ENCODE measurements at regions not wholly inside any gene's neighbourhood (a gene's known extent, or its start where the extent isn't known, plus 50 kb on each side); places are given as distances from the start of the nearest gene placed in this dataset.
A peak's percentile ranks its signal among the peaks of the same experiment; 100 is the strongest.

- no peak for DNase-seq
Observed at GRCh38 chr10:130691776-130692175, 555.6 kb downstream of the GLRX3 start.

GRCh38 chr10:130696870-130697269 is 560.7 kb downstream of the GLRX3 start:
- DNase-seq: no peak

GRCh38 chr10:130707389-130707979 is 571.3 kb downstream of the GLRX3 start:
- DNase-seq: no peak

DNA sequence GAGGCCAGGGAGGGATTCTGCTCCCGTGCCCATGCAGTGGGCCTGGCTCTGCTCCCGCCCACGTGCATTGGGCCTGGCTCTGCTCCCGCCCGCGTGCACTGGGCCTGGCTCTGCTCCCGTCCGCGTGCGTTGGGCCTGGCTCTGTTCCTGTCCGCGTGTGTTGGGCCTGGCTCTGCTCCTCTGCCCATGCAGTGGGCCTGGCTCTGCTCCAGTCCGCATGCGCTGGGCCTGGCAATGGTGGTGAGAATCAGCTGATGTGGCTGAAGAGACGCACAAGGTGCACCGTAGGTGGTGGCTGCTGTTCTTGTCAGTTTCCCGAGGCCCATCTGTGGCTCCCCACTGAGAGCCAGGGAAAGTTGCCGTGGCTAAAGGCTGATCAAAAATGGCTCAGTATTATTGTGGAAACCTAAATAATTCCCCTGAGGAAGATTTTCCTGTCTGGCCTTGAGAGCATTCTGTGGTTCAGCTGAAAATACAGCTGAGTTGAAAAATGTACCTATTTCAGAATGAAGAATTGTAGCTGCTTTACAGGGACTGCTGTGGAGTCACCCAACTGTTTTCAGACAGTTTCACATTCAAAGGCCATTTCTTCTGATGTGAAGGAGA is 572.4 kb downstream of the GLRX3 start:
- DNase-seq: no peak

- DNase-seq: peak; percentile 53
Observed at GRCh38 chr10:130709415-130709814, 573.2 kb downstream of the GLRX3 start.

DNA sequence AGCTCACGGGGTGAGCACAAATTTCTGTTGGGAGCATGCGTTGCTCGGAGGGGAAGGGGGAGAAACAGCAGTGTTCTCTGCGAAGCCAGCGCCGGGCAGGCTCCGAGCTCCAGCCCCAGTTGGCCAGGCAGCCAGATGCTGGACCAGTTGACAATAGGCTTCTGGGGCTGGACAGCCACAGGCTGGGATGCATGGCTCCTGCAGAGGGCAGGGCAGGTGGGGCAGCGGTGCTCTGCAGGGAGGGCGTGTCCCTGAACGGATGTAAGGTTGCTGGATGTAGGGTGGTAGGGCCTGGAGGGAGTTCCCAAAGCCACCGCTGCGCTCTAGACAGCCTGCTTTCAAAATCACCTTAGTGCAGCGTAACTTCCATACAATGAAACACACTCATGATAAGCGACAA is 574.9 kb downstream of the GLRX3 start:
- no peak for DNase-seq

DNA sequence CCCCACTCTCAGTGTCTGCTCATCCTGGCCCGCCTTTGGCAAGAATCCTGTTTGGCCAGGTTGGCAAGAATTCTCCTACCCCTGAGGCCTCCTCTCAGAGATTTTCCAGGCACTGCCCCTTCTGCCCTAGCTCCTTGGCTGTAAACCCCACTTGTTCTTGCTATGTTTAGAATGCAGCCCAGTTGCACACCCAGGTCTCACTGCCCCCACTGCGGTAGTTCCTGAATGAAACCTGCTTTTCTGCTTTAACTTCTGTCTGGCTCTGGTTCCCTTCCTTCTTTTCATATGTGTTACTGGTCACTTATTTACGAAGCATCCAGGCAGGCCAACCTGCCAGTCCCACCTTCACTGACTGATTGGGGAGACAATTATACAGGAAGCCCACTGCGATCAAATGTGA is 576.9 kb downstream of the GLRX3 start:
- DNase-seq: no peak

DNA sequence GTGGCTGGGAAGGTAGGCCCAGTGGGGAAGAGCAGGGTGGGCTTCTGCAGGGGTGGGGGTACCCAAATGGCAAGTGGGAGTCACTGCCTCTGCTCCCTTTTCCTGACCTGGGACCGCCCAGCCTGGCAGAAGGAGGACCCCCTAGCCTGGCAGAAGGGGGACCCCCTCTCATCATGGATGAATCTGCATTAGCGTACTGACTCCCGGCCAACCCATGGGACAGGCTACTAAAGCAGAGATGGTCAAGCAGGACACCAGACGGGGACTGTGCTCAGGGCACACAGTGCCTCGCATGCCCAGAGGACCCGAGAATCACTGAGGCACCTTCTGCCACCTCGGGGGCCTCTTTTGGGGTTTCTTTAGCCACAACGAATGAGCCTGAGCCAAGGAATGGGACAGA is 577.5 kb downstream of the GLRX3 start:
- DNase-seq: no peak

GRCh38 chr10:130714742-130715467 is 578.7 kb downstream of the GLRX3 start:
- DNase-seq: no peak

- DNase-seq: no peak
Observed at GRCh38 chr10:130715686-130716670, 579.8 kb downstream of the GLRX3 start.

DNA sequence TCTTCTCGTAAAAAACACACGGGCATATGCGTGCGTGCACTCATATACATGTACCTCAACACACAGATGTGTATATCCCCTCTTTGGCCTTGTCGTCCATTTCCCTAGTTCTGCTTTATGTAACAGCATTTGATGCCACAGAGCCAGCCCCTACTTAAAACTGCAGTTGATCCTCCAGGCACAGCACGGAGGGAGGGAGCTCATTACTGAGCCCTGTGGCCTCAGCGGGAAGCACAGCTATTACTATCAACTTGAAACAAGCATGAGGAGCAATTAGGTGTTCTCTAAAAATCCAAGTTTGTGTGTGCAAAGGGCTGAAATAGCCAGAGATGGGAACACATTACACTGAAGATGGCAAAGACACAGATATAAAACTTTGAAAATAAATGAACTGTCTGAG is 580.9 kb downstream of the GLRX3 start:
- no peak for DNase-seq

GRCh38 chr10:130718744-130719447 is 582.7 kb downstream of the GLRX3 start:
- peak; percentile 2 for DNase-seq

DNA sequence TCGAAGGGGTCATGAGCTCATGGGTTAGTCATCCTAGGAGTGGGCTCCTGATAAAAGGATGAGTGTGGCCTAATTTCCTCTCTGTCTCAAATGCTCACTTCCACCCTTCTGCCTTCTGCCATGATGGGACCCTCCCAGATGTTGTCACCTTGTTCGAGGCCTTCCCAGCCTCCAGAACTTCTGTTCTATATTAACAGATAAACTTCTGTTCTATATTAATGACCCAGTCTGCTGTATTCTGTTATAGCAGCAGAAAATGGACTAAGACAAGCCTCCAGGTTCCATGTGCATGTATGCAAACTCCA is 583.2 kb downstream of the GLRX3 start:
- no peak for DNase-seq

GRCh38 chr10:130720235-130720634 is 584.0 kb downstream of the GLRX3 start:
- no peak for DNase-seq

- no peak for DNase-seq
Observed at GRCh38 chr10:130721971-130722370, 585.8 kb downstream of the GLRX3 start.

- no peak for DNase-seq
Observed at GRCh38 chr10:130723704-130724103, 587.5 kb downstream of the GLRX3 start.

DNA sequence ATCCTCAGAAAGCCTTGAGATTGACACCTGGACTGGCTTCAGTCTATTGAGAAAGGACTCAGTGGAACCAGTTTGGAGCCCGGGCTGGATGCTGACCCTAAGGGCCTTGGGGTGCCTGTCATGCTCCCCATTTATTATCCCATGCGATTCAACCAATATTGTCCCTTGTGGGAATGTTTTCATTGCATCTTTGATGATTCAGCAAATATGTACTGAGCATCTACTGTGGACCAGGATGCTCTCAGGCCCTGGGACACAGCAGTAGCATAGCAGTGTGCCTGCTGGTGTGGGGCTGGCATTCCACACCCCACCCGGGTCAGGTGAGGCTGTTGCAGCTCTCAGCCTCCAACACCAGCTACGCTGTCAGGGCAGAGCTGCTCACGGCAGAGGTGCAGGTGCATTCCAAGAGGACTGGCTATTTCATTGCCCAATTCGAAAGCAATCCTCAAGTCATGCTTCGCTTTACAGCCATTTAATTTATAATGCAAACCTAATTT is 586.0 kb downstream of the TCERG1L start:
- no peak for DNase-seq

GRCh38 chr10:130726996-130727725 is 584.4 kb downstream of the TCERG1L start:
- DNase-seq: no peak

- no peak for DNase-seq
Observed at GRCh38 chr10:130727766-130728490, 583.6 kb downstream of the TCERG1L start.

DNA sequence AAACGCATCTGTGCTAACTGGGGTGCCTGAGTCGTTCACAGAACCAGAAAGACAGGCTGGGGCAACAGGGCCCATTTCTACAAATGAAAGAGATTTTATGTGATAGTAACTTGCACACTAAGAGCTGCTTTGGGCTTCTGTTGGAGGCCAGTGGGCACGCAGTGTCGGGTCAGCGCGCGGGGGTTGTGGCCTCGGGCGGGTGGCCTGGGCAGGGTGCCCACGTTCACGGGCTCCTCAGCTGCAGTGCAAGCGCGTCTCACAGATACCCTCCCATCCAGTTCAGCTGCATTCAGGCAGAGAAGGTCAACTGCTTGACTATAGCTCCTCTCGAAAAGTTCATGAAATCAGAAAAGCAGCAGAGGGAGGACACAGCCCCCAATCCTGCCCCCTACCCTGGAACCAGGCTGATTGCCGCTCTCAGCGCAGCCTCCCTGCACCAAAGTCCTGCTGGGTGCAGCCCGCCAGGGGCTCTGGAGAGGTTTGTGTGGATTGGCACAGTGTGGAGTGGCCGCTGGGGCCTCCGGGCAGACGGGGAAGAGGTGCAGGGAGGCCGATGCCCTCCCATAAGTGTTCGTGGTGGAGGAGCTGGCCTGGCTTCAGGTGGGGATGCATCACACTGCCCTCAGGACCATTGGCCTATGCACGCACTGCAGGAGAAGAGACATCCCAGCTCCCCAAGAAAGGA is 582.8 kb downstream of the TCERG1L start:
- DNase-seq: no peak

DNA sequence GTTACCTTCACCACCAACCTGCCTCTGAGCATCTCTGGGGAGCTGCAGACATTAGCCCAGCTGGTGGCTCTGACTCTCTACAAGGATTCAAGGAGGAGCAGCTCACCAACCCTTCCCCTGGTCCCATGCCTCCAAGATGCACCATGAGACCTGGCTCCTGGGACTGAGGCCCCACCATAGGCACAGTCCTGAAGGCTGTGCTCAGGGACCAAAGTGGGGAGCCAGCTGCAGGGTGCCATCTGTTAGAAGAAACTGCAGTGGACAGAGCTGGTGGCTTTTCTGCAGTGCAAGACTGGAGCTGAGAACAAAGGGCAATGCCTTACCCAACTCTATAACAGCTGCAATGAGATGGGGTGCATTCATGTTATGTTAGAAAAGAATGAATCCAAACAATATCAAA is 581.6 kb downstream of the TCERG1L start:
- no peak for DNase-seq
